Fibroblast of skin of abdomen (primary cell): ENCODE measurements at regions not wholly inside any gene's neighbourhood (a gene's known extent, or its start where the extent isn't known, plus 50 kb on each side); places are given as distances from the start of the nearest gene placed in this dataset.
A peak's percentile ranks its signal among the peaks of the same experiment; 100 is the strongest.
"Not testable (repeated sequence)": the region's sequence is repeated elsewhere in the genome, so short reads cannot be mapped to it uniquely, and the experiment has no call there.

ENCODE experiments used
- DNase-seq: peaks from one replicate; pipeline ENCODE4 v3.0.0-alpha.2; 2013

DNA sequence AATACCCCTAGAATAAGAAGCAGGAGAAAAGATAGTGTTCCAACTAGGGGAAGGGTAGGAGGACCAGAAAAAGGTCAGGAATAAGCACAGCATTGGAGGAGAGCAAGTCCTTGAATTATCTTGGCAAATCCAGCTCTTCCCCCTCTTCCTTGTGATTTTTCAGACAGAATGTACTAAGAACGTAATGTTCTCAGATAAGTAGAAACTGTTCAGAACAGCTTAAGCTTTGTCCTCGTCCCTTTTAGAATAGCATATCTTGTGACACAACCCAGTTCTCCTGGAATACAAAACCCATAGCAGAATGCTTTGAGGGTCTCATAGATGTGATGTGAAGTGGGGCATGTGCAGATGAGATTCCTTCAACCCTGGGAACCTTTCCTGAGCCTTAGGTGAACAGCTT is 97.4 kb downstream of the EMB start:
- DNase-seq, result no peak

DNA sequence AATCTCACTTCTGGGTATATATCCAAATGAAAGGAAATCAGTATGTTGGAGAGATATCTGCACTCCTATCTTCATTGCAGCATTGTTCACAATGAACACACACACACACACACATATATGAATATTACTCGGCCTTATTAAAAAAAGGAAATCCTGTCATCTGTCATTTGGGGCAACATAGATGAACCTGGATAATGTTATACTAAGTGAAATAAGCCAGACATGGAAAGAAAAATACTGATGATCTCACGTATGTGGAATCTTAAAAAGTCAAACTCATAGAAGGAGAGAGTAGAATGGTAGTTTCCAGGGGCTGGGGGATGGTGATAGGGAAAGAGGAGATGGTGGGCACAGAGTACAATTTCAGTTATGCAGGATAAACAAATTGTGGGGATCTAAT is 100.3 kb downstream of the EMB start:
- no peak for DNase-seq

DNA sequence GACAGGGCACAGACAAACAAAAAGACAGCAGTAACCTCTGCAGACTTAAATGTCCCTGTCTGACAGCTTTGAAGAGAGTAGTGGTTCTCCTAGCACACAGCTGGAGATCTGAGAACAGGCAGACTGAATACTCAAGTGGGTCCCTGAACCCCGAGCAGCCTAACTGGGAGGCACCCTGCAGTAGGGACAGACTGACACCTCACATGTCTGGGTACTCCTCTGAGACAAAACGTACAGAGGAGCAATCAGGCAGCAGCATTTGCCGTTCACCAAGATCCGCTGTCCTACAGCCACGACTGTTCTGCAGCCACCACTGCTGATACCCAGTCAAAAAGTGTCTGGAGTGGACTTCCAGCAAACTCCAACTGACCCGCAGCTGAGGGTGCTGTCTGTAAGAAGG is 110.5 kb downstream of the EMB start:
- not testable (repeated sequence) for DNase-seq

DNA sequence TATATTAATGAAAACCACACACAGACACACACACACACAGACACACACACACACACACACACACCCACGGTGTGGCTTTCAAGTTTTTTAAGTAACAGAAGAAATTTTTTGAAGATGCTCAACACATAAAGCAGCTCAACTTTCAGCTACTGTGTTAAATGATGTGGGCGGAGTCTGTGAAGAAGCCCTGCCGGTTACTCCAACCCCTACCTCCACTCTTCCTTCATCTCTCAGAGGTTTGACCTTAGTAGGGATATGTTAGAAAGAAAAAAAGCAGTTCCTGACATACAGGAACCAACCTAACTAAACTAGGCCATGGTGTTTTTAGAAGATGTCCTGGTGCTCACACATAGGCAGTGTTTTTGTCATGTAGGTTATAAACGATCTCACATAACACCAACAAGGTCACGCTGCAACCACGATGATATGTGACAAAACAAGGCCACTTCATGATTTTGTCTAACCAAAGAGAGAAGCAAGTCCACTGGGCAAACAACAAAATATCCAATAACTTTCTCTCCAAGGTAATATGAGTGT is 112.8 kb downstream of the EMB start:
- DNase-seq, result no peak

DNA sequence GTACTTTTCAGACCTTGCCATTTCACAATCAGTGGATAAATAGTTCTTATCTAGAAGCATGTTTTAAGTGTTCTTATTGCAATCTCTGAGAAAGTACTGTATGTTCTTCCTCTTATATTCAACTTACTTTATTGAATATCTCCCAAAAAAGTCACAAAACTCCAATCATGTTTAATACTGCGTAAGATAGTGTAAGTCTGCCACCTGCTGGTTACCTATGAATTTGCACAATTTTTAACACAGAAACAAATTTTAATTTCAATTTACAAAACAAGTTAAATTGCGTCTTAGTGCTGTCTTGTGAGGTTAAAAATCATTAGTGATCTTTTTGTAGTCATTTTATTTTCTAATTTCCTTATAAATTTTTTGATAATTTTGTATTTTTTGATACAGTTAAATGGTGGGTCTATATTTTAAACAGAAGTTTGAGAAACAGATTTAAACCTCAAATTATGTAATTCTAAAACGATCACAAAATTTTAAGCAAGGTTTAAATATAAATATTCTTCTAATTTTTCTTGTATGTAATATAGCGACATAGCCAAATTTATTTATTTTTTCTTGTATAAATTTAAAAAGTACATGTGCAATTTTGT is 115.8 kb downstream of the EMB start:
- peak; percentile 2 for DNase-seq

DNA sequence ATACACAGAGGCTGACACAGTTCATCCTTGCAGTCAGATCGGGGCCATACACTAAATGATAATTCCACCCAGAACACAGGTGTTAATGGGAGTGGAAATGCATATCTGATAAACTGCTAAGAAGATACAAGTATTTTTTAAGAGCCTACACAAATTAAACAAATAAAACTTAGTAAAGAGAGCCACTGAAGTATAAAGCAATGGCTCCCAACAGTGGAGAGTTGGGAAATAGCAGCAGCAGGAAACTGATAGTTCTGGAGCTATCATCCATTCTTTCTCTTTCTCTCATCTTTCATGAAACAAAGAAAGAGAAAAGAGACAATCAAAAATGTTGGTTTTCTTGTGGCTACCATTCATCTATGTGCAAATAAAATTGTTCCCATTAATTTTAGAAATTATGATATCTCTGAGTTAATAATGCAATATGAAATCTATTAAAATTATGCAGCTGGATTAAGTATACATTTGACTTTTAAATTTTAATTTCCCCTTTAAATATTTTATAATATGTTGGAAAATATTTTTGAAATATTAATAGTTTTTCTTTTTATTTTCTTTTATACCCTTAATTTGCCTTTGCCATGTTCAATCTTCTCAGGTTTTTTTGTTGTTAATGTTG is 120.8 kb downstream of the EMB start:
- no peak for DNase-seq

DNA sequence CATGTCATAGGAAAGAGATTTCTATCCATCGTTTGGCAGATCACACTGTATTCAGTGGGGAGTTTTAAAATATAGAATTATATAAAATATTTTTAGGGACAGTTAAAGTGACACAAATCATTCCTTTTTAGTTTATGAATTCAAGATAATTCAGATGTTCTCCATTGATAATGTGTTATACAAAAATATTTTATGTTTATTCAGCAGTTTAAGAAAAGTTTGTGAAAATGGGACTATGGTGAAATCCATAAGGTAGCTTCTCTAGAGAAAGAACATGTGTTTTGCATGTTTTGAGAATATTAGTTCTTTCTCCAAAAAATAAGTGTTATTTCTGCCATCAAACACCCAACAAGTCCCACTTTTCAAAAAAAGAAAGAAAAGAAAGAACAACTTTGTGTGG is 122.9 kb downstream of the EMB start:
- DNase-seq, result no peak

DNA sequence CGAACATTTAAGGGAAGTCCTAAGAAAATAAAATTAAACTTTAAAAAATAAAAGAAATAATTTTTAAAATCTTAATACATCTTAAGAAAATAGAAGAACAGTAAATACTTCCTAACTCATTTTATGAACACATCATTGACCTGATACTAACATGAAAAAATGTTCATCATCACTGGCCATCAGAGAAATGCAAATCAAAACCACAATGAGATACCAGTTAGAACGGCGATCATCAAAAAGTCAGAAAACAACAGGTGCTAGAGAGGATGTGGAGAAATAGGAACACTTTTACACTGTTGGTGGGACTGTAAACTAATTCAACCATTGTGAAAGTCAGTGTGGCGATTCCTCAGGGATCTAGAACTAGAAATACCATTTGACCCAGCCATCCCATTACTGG is 134.6 kb downstream of the EMB start:
- not testable (repeated sequence) for DNase-seq

DNA sequence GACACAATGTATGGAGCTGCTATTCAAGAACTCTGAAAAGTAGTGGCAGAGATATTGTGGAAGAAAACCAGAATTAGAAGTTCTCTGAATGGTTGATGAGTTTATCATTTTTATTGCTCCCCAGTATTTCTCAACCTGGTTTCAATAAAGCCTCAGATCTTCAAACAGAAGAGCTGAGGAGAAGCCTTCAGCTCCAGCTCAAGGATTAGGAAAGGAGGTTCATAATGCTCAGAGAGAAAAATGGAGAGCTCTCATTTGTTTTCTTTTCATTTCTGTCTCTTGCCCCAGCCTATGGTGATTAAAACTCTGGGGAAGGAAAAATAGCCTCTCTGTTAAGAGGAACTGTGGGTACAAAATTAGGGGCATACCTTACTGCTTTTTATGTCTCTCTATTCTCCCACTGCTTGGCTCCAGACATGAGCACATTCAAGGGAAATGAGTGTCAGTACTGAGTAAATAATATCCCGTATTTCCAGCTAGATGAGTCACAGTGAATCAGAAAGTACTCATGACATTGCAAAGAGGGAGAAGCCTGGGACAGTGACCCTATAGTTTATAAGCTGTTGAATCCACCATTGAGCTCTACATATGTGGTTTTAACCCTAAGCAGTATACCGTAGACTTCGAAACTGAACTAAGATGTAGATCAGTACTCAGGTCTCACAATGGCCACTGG is 138.1 kb downstream of the EMB start:
- no peak for DNase-seq

DNA sequence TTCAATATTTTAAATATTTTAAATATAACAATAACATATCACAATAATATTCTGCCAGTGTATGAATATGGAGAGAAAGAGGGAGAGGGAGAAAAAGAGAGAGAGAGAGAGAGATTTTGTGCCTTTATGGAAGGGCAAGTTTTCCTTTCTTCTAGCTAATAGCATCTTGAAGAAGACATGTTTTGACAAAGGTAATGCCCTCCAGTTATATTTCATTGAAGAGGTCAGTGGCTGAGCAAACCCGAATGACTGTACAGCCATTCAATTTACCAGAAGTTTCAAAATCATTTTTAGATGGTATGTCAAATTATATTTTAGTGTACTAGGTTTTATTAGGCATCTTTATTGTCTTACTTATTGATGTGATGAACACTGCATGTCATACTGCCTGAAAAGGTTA is 139.3 kb downstream of the EMB start:
- no peak for DNase-seq

DNA sequence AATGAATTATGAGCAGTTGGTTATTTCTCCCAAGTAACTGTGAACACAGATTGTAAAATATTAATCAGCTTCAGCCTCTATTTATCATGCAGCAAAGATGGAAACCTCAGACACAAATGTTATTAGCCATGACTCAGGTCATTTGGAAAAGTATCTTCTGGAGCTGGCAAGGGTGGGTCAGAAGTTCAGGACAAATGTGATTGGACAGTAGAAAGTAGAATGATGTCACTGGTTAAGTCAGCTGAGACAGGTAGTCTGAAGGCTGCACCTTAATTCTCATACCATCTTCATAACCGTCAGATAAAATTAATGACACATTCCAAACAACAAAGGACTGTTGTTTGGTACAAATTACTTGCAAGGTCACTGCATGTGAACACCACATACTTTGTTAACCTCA is 140.2 kb downstream of the EMB start:
- no peak for DNase-seq

DNA sequence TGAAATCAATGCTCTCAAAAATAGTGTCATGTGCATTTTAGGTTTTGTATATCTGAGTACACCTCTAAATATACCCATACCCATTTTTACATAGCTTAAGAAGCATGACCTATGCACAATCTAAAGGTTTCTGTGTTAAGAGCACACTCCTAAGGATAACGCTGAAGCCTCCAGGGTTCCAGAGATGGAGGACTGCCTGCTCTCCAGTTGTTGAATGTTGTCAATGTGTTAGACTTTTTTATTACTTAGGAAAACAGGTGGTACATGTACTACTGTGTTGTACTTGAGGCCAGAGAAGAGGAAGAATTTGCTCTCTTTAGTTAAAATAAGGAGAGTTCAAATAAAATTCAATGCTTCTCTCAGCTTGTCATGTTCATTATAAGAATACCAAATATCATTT is 141.2 kb downstream of the EMB start:
- DNase-seq, result no peak

DNA sequence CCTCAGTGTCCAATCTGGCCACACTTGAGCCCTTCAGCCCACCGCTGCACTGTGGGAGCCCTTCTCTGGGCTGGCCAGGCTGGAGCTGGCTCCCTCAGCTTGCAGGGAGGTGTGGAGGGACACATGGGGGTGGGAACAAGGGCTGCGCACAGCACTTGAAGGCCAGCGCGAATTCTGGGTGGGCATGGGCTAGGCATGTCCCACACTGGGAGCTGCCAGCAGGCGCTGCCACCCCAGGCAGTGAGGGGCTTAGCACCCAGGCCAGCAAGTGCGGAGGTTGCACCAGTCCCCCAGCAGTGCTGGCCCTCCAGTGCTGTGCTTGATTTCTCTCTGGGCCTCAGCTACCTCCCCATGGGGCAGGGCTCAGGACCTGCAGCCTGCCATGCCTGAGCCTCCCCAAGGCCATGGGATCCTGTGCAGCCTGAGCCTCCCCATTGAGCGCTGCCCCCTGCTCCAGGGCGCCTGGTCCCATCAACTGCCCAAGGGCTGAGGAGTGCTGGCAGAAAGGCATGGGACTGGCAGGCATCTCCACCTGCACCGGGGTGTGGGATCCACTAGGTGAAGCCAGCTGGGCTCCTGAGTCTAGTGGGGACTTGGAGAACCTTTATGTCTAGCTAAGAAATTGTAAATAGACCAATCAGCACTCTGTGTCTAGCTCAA is 148.2 kb downstream of the EMB start:
- DNase-seq, result no peak

DNA sequence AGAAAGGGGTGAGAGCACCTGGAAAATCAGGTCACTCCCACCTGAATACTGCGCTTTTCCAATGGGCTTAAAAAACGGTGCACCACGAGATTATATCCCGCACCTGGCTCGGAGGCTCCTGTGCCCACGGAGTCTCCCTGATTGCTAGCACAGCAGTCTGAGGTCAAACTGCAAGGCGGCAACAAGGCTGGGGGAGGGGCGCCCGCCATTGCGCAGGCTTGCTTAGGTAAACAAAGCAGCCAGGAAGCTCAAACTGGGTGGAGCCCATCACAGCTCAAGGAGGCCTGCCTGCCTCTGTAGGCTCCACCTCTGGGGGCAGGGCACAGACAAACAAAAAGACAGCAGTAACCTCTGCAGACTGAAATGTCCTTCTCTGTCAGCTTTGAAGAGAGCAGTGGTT is 160.6 kb downstream of the EMB start:
- DNase-seq, result not testable (repeated sequence)
